Neutrophil (primary cell): ENCODE measurements at regions not wholly inside any gene's neighbourhood (a gene's known extent, or its start where the extent isn't known, plus 50 kb on each side); places are given as distances from the start of the nearest gene placed in this dataset.

ENCODE experiments used
- H3K27ac ChIP-seq: fragments of 200-600 bp; sonication (generic); 2 replicates; pipeline ENCODE4 v1.5.1; 2016; ENCODE audit warnings: mild to moderate bottlenecking, moderate library complexity
- H3K27me3 ChIP-seq: fragments of 200-600 bp; sonication (generic); 2 replicates; pipeline ENCODE4 v1.6.0; 2016; ENCODE audit warnings: mild to moderate bottlenecking
- H3K36me3 ChIP-seq: fragments of 200-600 bp; sonication (generic); 2 replicates; pipeline ENCODE4 v1.5.1; 2017
- H3K4me1 ChIP-seq, 2 experiments: fragments of 200-600 bp in 1 of 2; sonication (generic) in 1 of 2; 1 replicate in 1 of 2; 2 replicates in 1 of 2; pipeline versions ENCODE4 v1.5.1 to v1.6.1; 2013 to 2016; ENCODE audit warnings: low read depth in 1 of 2, low read length in 1 of 2, mild to moderate bottlenecking in 1 of 2, moderate library complexity in 1 of 2; ENCODE audit not compliant: control insufficient read depth in 1 of 2, insufficient read depth in 1 of 2
- H3K4me3 ChIP-seq, 2 experiments: fragments of 200-600 bp in 1 of 2; sonication (generic) in 1 of 2; 1 replicate in 1 of 2; 2 replicates in 1 of 2; pipeline ENCODE4 v1.5.1; 2013 to 2016; ENCODE audit warnings: low read depth in 1 of 2, low read length in 1 of 2, mild to moderate bottlenecking in 1 of 2, moderate library complexity in 1 of 2
- H3K9me3 ChIP-seq: fragments of 200-600 bp; sonication (generic); 2 replicates; pipeline ENCODE4 v1.5.1; 2016
- TF ChIP-seq, protein P1 (sequence below): fragments of 200-600 bp; sonication (generic); IDR thresholded peaks from 2 replicates; pipeline ENCODE4 v1.5.1; 2016; ENCODE audit warnings: antibody characterized with exemption

DNA sequence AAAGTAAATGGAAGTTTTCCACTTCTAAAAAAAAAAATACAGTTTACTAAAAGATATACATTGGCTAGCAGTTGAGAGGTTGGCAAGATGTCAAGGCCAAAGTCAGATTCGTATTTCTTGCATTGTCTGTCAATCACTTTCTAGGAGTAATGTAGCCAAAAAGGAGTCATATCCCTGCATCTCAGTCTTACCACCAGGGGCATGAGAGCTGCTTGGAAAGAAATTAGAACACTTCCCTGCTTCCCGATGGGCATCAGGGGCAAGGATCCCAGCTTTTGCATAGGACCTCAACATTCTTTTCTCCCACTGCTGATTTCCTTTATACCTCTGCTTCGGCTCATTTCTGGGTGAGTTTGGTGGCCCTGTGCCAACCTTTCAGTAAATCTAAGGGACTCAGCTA lies 581.0 kb upstream of the MAP3K7 start:
- no peak overlapping the region for H3K4me3 ChIP-seq
- H3K4me1 ChIP-seq, result no peaks in the 10 kb centered on the region
- TF ChIP-seq, protein P1, sequence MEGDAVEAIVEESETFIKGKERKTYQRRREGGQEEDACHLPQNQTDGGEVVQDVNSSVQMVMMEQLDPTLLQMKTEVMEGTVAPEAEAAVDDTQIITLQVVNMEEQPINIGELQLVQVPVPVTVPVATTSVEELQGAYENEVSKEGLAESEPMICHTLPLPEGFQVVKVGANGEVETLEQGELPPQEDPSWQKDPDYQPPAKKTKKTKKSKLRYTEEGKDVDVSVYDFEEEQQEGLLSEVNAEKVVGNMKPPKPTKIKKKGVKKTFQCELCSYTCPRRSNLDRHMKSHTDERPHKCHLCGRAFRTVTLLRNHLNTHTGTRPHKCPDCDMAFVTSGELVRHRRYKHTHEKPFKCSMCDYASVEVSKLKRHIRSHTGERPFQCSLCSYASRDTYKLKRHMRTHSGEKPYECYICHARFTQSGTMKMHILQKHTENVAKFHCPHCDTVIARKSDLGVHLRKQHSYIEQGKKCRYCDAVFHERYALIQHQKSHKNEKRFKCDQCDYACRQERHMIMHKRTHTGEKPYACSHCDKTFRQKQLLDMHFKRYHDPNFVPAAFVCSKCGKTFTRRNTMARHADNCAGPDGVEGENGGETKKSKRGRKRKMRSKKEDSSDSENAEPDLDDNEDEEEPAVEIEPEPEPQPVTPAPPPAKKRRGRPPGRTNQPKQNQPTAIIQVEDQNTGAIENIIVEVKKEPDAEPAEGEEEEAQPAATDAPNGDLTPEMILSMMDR, result no peak
- H3K36me3 ChIP-seq, result no peaks in the 10 kb centered on the region
- H3K27me3 ChIP-seq, result no peaks in the 10 kb centered on the region
- H3K9me3 ChIP-seq, result no peaks in the 10 kb centered on the region
- no peak overlapping the region for H3K27ac ChIP-seq

DNA sequence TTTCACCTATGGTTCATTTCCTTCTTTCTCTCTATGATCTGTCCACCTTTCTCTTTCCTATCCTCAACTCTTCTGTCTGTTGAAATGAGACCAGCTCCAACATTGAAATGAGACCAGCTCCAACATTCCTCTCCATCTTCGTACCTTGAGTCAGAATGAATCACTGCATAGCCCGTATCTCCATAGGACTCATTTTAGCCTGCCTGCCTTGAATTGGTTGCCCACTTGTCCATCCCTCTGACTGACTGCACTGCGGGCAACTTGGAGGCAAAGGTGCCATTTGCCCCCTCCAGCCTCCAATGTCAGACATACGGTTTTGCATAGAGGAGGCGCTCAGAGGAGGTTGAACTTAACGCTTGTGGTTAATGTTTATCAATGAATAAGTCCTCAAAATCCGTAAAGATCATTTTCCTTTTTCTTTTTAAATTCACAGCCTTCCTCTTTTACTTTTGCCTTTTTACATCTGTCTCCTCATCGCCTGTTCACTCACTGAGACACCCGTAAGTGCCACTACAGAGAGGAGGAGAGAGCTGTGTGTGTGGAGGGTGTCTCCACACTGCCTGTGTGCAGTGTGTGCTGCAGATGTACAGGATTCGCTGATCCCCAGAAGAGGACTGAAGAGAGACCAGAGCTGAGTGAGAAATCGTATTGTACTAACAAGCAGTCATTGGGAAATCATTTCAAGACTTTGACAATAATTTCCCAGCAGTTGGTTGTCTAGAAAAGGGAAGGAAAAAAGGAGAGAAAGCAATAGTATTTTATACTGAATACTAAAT lies 579.6 kb upstream of the MAP3K7 start:
- H3K36me3 ChIP-seq, result no peaks in the 10 kb centered on the region
- TF ChIP-seq, protein P1, result no peak
- no peaks in the 10 kb centered on the region for H3K9me3 ChIP-seq
- H3K4me3 ChIP-seq, result no peak overlapping the region
- H3K27ac ChIP-seq, result no peak overlapping the region
- no peaks in the 10 kb centered on the region for H3K27me3 ChIP-seq
- H3K4me1 ChIP-seq, result no peaks in the 10 kb centered on the region

DNA sequence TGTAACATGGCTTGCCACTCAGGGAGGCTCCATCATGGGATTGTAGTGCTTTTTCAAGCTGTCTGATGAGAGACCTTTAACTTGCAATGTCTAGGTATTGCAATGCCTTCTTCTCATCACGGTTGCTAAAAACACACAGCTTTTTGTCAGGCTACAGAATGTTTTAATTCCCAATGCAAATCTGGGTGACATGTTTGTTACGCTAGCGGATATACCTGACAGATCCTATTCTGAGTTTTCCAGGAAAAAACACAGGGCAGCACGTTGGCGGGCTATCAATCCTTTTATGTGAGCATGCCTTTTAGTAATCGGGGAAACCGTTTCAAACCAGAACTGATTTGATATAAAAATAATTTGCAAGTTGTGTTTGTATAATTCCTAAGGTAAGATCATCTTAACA lies 577.2 kb upstream of the MAP3K7 start:
- H3K9me3 ChIP-seq, result no peaks in the 10 kb centered on the region
- H3K27ac ChIP-seq, result no peak overlapping the region
- TF ChIP-seq, protein P1, result no peak
- H3K4me3 ChIP-seq, result no peak overlapping the region
- no peaks in the 10 kb centered on the region for H3K27me3 ChIP-seq
- no peaks in the 10 kb centered on the region for H3K4me1 ChIP-seq
- no peaks in the 10 kb centered on the region for H3K36me3 ChIP-seq

DNA sequence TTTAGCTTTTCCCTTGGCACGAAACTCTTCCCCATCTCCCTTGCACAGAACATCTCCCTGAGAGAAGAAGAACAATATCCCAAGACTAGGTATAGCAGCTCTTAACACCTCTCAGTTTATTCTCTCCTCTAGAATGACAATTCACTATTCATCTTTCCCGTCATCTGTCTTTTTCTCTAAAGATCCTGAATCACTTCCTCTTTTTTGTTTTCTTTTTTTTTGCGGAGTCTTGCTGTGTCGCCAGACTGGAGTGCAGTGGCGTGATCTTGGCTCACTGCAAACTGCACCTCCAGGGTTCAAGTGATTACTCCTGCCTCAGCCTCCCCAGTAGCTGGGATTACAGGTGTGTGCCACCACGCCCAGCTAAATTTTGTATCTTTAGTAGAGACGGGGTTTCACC lies 574.4 kb upstream of the MAP3K7 start:
- no peaks in the 10 kb centered on the region for H3K9me3 ChIP-seq
- no peaks in the 10 kb centered on the region for H3K27me3 ChIP-seq
- H3K4me1 ChIP-seq, result no peaks in the 10 kb centered on the region
- TF ChIP-seq, protein P1, result no peak
- H3K4me3 ChIP-seq, result no peak overlapping the region
- no peak overlapping the region for H3K27ac ChIP-seq
- no peaks in the 10 kb centered on the region for H3K36me3 ChIP-seq

DNA sequence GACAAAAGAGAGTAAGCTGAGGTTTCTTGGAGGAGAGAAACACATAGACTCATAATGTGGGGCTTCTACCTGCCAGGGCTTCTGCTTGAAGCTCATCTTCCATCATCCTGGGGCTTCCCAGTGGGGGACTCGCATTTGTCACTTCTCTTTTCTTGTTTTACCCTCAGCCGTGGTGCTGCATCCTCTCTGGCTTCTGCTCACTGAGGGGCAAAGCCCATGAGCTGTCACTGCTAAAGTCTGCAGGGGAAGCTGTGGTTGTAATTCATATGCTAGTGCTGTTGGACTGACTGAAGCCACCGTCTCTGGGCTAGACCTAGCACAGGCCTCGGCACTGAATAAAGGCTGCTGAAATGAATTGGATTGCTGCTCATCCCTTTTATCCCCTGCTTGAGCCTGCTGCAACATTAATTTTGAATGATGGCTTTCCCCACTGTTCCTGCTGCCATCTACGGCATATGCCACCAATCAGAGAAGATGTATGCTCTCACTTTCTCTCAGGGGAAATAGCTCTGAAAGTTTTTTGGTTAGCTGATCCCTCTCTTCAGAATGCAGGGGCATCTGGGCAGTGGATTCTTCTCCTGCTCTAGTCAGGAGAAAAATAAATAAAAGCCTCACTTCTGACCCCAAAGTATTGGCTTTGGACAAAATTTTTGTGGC lies 568.4 kb upstream of the MAP3K7 start:
- Histone ChIP-seq H3K27me3 (no peaks in the 10 kb centered on the region), H3K36me3 (no peaks in the 10 kb centered on the region), H3K27ac (no peak overlapping the region), H3K4me3 (no peak overlapping the region), H3K9me3 (no peaks in the 10 kb centered on the region), H3K4me1 (no peaks in the 10 kb centered on the region)
- TF ChIP-seq, protein P1, result no peak
